Activated CD4-positive, alpha-beta T cell treated with anti-CD3 and anti-CD28 coated beads for 24 hours (primary cell): ENCODE measurements at regions not wholly inside any gene's neighbourhood (a gene's known extent, or its start where the extent isn't known, plus 50 kb on each side); places are given as distances from the start of the nearest gene placed in this dataset.

Source experiments
- DNase-seq, 2 donors: peaks; one replicate each; pipeline ENCODE4 v3.0.0-alpha.2; 2020; ENCODE audit warnings: low read depth in 2 of 2

- no peak for DNase-seq
Observed at GRCh38 chr6:6781172-6781872, 192.8 kb downstream of the LY86 start.

GRCh38 chr6:6781873-6782227 lies 193.3 kb downstream of the LY86 start:
- no peak for DNase-seq

GRCh38 chr6:6783721-6784120 lies 195.2 kb downstream of the LY86 start:
- no peak for DNase-seq

- DNase-seq = no peak
Observed at GRCh38 chr6:6784514-6785162, 196.1 kb downstream of the LY86 start.

- DNase-seq = no peak
Observed at GRCh38 chr6:6785163-6785521, 196.6 kb downstream of the LY86 start.

- no peak for DNase-seq
Observed at GRCh38 chr6:6788394-6789032, 200.0 kb downstream of the LY86 start.

GRCh38 chr6:6790393-6790792 lies 201.9 kb downstream of the LY86 start:
- no peak for DNase-seq

- DNase-seq = no peak
Observed at GRCh38 chr6:6790891-6791290, 202.4 kb downstream of the LY86 start.

- no peak for DNase-seq
Observed at GRCh38 chr6:6793388-6794250, 205.1 kb downstream of the LY86 start.

GRCh38 chr6:6795393-6795792 lies 206.9 kb downstream of the LY86 start:
- DNase-seq = no peak

- no peak for DNase-seq
Observed at GRCh38 chr6:6796818-6797217, 208.3 kb downstream of the LY86 start.

GRCh38 chr6:6798448-6798860 lies 209.9 kb downstream of the LY86 start:
- DNase-seq = no peak

- no peak for DNase-seq
Observed at GRCh38 chr6:6801005-6801335, 212.4 kb downstream of the LY86 start.

- no peak for DNase-seq
Observed at GRCh38 chr6:6801635-6802218, 213.2 kb downstream of the LY86 start.

GRCh38 chr6:6803180-6803977 lies 214.9 kb downstream of the LY86 start:
- no peak for DNase-seq

GRCh38 chr6:6804843-6805615 lies 216.5 kb downstream of the LY86 start:
- no peak for DNase-seq

GRCh38 chr6:6806844-6807518 lies 218.5 kb downstream of the LY86 start:
- DNase-seq = no peak

- no peak for DNase-seq
Observed at GRCh38 chr6:6808343-6808742, 219.8 kb downstream of the LY86 start.

GRCh38 chr6:6808915-6809314 lies 220.4 kb downstream of the LY86 start:
- DNase-seq = no peak

- no peak for DNase-seq
Observed at GRCh38 chr6:6810727-6811126, 222.2 kb downstream of the LY86 start.
